ENCODE measurements at regions not wholly inside any gene's neighbourhood (a gene's known extent, or its start where the extent isn't known, plus 50 kb on each side); places are given as distances from the start of the nearest gene placed in this dataset.

GRCh38 chr1:57966751-57967406 lies 543.0 kb upstream of the DAB1 start:
- no peak for ATAC-seq
- in situ Hi-C loops (cut with MboI; ENCODE audit: low sequenced_read_pairs in 4 of 4), result no loop called here
- no peak for TF ChIP-seq POLR2A (IDR thresholded peaks at IDR 0.05)
- TF ChIP-seq, protein P1, sequence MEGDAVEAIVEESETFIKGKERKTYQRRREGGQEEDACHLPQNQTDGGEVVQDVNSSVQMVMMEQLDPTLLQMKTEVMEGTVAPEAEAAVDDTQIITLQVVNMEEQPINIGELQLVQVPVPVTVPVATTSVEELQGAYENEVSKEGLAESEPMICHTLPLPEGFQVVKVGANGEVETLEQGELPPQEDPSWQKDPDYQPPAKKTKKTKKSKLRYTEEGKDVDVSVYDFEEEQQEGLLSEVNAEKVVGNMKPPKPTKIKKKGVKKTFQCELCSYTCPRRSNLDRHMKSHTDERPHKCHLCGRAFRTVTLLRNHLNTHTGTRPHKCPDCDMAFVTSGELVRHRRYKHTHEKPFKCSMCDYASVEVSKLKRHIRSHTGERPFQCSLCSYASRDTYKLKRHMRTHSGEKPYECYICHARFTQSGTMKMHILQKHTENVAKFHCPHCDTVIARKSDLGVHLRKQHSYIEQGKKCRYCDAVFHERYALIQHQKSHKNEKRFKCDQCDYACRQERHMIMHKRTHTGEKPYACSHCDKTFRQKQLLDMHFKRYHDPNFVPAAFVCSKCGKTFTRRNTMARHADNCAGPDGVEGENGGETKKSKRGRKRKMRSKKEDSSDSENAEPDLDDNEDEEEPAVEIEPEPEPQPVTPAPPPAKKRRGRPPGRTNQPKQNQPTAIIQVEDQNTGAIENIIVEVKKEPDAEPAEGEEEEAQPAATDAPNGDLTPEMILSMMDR (IDR thresholded peaks at IDR 0.05 in 4 of 5, conservative IDR thresholded peaks at IDR 0.05 in 1 of 5), result no peak

GRCh38 chr1:57966340-57966739 lies 542.5 kb upstream of the DAB1 start:
- Histone ChIP-seq H3K4me1 (no peaks in the 10 kb centered on the region), H3K36me3 (no peaks in the 10 kb centered on the region), H3K9me3 (no peaks in the 10 kb centered on the region), H3K27me3 (no peaks in the 10 kb centered on the region), H3K27ac (no peak overlapping the region), H3K4me3 (no peak overlapping the region)
- no peak for DNase-seq
- TF ChIP-seq POLR2A (IDR thresholded peaks at IDR 0.05), result no peak
- TF ChIP-seq, protein P1 (IDR thresholded peaks at IDR 0.05 in 4 of 5, conservative IDR thresholded peaks at IDR 0.05 in 1 of 5), result no peak
- in situ Hi-C loops (cut with MboI; ENCODE audit: low sequenced_read_pairs in 4 of 4), result no loop called here
- intact Hi-C loops (cut with DNase I; ENCODE audit: low total_unique reads), result no loop called here
- no peak for ATAC-seq

More at GRCh38 chr1:57966751-57967406, 543.0 kb upstream of the DAB1 start:
- Histone ChIP-seq H3K27me3 (no peaks in the 10 kb centered on the region), H3K27ac (no peak overlapping the region), H3K36me3 (no peaks in the 10 kb centered on the region), H3K4me1 (no peaks in the 10 kb centered on the region), H3K9me3 (no peaks in the 10 kb centered on the region), H3K4me3 (no peak overlapping the region)
- intact Hi-C loops (cut with DNase I; ENCODE audit: low total_unique reads), result no loop called here
- DNase-seq, result no peak

GRCh38 chr1:57963581-57963980 lies 539.7 kb upstream of the DAB1 start:
- in situ Hi-C loops (cut with MboI; ENCODE audit: low sequenced_read_pairs in 4 of 4), result no loop called here
- TF ChIP-seq, protein P1 (IDR thresholded peaks at IDR 0.05 in 4 of 5, conservative IDR thresholded peaks at IDR 0.05 in 1 of 5), result no peak
- TF ChIP-seq POLR2A (IDR thresholded peaks at IDR 0.05), result no peak
- intact Hi-C loops (cut with DNase I; ENCODE audit: low total_unique reads), result no loop called here

DNA sequence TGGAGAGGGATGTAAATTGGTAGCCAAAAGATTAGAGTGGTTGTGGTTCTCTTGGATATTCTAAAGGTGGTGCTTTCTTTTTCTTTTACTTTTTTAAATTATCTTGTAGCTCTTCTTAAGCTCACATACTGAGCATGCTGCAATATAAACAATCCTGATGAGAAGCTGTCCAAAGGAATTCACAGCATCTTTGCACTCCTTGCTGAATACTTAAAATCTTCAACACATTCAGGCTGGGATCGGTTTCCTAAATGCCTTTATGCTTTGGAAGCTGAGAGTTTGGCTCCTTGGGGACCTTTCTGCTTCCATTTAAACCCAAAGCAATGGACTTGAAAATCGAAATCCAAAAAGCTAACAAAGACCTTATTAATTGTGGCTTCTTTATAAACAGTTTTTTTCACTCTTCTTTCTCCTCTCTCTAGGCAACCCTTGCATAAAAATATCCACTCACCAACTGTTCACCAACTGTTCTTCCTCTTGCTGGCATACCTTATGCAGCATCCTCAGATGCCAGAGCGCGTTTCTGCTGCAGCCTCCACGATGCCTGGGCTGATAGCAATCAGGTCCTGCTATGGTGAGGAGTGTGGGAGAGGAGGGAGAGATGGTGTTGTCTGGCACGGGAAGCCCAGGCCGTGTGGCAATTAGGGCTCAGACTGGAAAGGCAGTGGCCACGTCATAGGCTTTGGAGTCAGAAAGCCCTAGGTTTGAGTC lies 535.8 kb upstream of the DAB1 start:
- intact Hi-C loops (cut with DNase I; ENCODE audit: low total_unique reads) (no loop called here), in situ Hi-C loops (cut with MboI; ENCODE audit: low sequenced_read_pairs in 4 of 4) (no loop called here)
- H3K4me3 ChIP-seq, result no peak overlapping the region
- ATAC-seq (no peak), DNase-seq (no peak)
- no peaks in the 10 kb centered on the region for H3K9me3 ChIP-seq
- H3K36me3 ChIP-seq, result no peaks in the 10 kb centered on the region
- H3K27ac ChIP-seq, result no peak overlapping the region
- no peak for TF ChIP-seq POLR2A (IDR thresholded peaks at IDR 0.05)
- TF ChIP-seq, protein P1 (IDR thresholded peaks at IDR 0.05 in 4 of 5, conservative IDR thresholded peaks at IDR 0.05 in 1 of 5), result no peak
- H3K4me1 ChIP-seq, result no peaks in the 10 kb centered on the region
- H3K27me3 ChIP-seq, result no peaks in the 10 kb centered on the region

More at GRCh38 chr1:57963581-57963980, 539.7 kb upstream of the DAB1 start:
- Histone ChIP-seq H3K9me3 (no peaks in the 10 kb centered on the region), H3K4me3 (no peak overlapping the region), H3K36me3 (no peaks in the 10 kb centered on the region), H3K27me3 (no peaks in the 10 kb centered on the region), H3K27ac (no peak overlapping the region), H3K4me1 (no peaks in the 10 kb centered on the region)
- DNase-seq (no peak), ATAC-seq (no peak)
